GM19455 (cell line): ENCODE measurements at regions not wholly inside any gene's neighbourhood (a gene's known extent, or its start where the extent isn't known, plus 50 kb on each side); places are given as distances from the start of the nearest gene placed in this dataset.
"Not testable (repeated sequence)": the region's sequence is repeated elsewhere in the genome, so short reads cannot be mapped to it uniquely, and the experiment has no call there.

ENCODE experiments used
- ATAC-seq: cut with Tn5 transposase; IDR thresholded peaks from one replicate; pipeline ENCODE4 v1.9.1; 2021; ENCODE audit not compliant: unreplicated experiment

- no peak for ATAC-seq
These were observed 154.4 kb upstream of the RPL34 start for GRCh38 chr4:108465886-108466500.

GRCh38 chr4:108458681-108459080 lies 161.7 kb upstream of the RPL34 start:
- ATAC-seq: no peak

GRCh38 chr4:108454227-108454626 lies 166.1 kb upstream of the RPL34 start:
- ATAC-seq: no peak

- no peak for ATAC-seq
These were observed 167.0 kb upstream of the RPL34 start for GRCh38 chr4:108453366-108453765.

GRCh38 chr4:108450236-108450898 lies 170.0 kb upstream of the RPL34 start:
- no peak for ATAC-seq

- ATAC-seq: no peak
These were observed 171.2 kb upstream of the RPL34 start for GRCh38 chr4:108449129-108449528.

- ATAC-seq: no peak
These were observed 173.8 kb upstream of the RPL34 start for GRCh38 chr4:108446556-108446955.

GRCh38 chr4:108445716-108446115 lies 174.7 kb upstream of the RPL34 start:
- ATAC-seq: no peak

GRCh38 chr4:108443585-108443984 lies 176.8 kb upstream of the RPL34 start:
- no peak for ATAC-seq

- no peak for ATAC-seq
These were observed 186.5 kb upstream of the RPL34 start for GRCh38 chr4:108433832-108434231.

GRCh38 chr4:108433394-108433793 lies 187.0 kb upstream of the RPL34 start:
- not testable (repeated sequence) for ATAC-seq

- no peak for ATAC-seq
These were observed 188.0 kb upstream of the RPL34 start for GRCh38 chr4:108432418-108432817.

- ATAC-seq: no peak
These were observed 188.4 kb upstream of the RPL34 start for GRCh38 chr4:108431986-108432385.

GRCh38 chr4:108430921-108431320 lies 189.5 kb upstream of the RPL34 start:
- no peak for ATAC-seq

GRCh38 chr4:108429662-108430061 lies 190.7 kb upstream of the RPL34 start:
- no peak for ATAC-seq

- ATAC-seq: no peak
These were observed 191.5 kb upstream of the RPL34 start for GRCh38 chr4:108428923-108429322.

GRCh38 chr4:108427946-108428485 lies 192.4 kb upstream of the RPL34 start:
- ATAC-seq: no peak

- ATAC-seq: no peak
These were observed 193.9 kb upstream of the RPL34 start for GRCh38 chr4:108426493-108426892.

GRCh38 chr4:108425988-108426387 lies 194.4 kb upstream of the RPL34 start:
- ATAC-seq: no peak

GRCh38 chr4:108417923-108418322 lies 202.5 kb upstream of the RPL34 start:
- no peak for ATAC-seq

GRCh38 chr4:108416831-108417230 lies 203.5 kb upstream of the RPL34 start:
- no peak for ATAC-seq

GRCh38 chr4:108415389-108415788 lies 205.0 kb upstream of the RPL34 start:
- ATAC-seq: no peak

- ATAC-seq: no peak
These were observed 208.5 kb upstream of the RPL34 start for GRCh38 chr4:108411836-108412235.
